ENCODE measurements at regions not wholly inside any gene's neighbourhood (a gene's known extent, or its start where the extent isn't known, plus 50 kb on each side); places are given as distances from the start of the nearest gene placed in this dataset.
"Not testable (repeated sequence)": the region's sequence is repeated elsewhere in the genome, so short reads cannot be mapped to it uniquely, and the experiment has no call there.

DNA sequence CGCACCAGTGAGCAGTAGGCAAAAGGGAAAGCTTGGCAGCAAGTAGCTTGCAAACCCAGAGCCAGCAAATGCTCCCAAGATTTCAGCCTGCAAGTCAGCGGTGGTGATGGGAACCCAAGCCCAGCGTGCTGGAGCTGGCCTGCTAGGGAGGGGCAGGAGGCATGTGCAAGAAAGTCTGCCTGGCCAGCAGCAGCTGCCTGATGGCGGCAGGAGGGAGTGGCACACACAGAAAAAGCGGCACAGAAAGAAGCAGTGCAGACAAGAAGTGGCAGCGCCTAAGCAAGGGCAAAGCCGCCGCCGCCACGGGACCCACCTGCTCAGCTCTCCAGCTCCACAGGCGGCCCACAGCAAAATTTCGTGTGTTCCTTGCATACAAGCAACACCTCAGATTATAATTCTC lies 1206.5 kb upstream of the PABPC4L start:
- no peak for DNase-seq (ENCODE audit: extremely low read depth, low read depth)
- TF ChIP-seq, protein P1, sequence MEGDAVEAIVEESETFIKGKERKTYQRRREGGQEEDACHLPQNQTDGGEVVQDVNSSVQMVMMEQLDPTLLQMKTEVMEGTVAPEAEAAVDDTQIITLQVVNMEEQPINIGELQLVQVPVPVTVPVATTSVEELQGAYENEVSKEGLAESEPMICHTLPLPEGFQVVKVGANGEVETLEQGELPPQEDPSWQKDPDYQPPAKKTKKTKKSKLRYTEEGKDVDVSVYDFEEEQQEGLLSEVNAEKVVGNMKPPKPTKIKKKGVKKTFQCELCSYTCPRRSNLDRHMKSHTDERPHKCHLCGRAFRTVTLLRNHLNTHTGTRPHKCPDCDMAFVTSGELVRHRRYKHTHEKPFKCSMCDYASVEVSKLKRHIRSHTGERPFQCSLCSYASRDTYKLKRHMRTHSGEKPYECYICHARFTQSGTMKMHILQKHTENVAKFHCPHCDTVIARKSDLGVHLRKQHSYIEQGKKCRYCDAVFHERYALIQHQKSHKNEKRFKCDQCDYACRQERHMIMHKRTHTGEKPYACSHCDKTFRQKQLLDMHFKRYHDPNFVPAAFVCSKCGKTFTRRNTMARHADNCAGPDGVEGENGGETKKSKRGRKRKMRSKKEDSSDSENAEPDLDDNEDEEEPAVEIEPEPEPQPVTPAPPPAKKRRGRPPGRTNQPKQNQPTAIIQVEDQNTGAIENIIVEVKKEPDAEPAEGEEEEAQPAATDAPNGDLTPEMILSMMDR (IDR thresholded peaks at IDR 0.05; ENCODE audit: low read depth, low read length) = no peak

DNA sequence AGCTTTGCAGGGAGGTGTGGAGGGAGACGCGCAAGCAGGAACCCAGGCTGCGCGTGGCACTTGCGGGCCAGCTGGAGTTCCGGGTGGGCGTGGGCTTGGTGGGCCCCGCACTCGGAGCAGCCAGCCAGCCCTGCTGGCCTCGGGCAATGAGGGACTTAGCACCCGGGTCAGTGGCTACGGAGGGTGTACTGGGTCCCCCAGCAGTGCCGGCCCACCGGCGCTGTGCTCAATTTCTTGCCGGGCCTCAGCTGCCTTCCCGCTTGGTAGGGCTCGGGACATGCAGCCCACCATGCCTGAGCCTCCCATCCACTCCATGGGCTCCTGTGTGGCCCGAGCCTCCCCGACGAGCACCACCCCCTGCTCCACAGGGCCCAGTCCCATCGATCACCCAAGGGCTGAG lies 1205.0 kb upstream of the PABPC4L start:
- not testable (repeated sequence) for DNase-seq (ENCODE audit: extremely low read depth, low read depth)

DNA sequence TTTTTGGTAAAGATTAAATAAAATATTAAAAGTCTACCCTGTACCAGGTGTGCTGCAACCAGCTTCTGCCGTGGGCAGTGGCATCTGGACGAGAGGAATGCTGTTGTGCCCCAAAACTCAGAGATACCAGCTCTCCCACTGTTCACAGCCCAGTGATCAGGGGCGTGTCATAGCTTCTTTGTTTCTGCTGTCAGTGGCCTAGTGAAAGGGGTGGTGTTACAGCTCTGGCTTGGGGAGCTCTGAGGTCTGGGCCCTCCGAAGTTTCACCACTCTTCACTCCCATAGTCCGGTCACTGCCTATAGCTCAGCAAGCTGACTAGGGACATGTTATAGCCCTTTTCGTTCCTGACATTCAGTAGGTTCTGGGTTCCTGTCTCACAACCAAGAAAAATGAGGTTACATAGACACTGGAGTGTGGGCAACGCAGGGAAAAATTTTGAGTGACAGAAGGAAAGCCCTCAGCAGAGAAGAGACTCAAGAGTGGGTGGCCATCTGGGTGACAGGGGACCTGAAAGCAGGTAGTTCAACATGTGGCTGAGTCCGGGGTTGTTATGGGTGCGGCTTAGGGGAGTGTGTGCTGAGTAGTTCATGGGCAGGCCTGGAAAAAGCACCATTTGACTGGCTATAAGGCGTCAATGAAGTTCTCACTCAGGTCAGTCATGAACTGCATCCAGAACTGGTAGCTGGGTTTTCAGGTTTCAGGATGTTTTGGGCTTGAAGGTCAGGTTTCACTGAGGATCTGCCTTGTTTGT lies 1184.4 kb upstream of the PABPC4L start:
- DNase-seq (ENCODE audit: extremely low read depth, low read depth) = no peak
- TF ChIP-seq, protein P1 (IDR thresholded peaks at IDR 0.05; ENCODE audit: low read depth, low read length) = no peak

DNA sequence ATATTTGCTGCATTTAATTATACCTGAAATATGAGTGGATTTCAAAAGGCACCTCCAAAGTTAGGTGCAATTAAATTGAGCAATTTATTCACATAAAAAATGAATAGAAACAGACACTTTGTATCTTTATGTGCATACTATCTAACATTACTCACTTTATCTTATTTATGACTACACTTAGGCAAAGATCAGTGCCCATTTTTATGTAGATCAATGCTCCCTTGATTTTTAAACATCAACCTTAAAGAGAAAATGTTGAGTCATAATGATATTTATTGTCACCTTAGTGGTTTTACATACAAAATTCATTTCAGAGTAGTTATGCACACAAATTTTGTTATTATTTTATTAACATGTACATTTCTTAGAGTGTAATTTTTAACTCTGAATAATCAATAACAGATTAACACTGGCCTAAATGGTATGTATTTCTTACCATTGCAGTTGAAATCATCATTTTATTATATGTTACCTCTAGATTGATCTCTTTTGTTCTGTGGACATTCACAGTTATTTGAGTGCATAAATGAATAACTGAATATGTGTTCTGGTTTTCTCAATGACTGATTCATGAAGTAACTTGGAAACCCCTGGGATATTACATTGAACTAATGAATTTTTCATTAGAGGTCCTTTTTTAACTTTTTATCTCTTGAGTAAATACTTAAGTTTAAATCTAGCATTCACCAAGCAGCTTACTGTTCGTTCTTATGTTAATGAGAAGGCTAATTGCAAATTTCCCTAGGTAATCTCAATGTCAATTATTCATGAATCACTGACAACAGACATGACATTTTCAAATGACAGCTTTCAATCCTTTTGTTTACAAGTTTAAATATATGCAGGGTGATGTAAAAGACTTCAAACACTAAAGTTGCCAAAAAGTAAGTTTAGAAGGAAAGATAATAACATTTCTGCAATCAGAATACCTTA lies 1182.0 kb upstream of the PABPC4L start:
- TF ChIP-seq, protein P1 (IDR thresholded peaks at IDR 0.05; ENCODE audit: low read depth, low read length) = no peak
- no peak for DNase-seq (ENCODE audit: extremely low read depth, low read depth)

DNA sequence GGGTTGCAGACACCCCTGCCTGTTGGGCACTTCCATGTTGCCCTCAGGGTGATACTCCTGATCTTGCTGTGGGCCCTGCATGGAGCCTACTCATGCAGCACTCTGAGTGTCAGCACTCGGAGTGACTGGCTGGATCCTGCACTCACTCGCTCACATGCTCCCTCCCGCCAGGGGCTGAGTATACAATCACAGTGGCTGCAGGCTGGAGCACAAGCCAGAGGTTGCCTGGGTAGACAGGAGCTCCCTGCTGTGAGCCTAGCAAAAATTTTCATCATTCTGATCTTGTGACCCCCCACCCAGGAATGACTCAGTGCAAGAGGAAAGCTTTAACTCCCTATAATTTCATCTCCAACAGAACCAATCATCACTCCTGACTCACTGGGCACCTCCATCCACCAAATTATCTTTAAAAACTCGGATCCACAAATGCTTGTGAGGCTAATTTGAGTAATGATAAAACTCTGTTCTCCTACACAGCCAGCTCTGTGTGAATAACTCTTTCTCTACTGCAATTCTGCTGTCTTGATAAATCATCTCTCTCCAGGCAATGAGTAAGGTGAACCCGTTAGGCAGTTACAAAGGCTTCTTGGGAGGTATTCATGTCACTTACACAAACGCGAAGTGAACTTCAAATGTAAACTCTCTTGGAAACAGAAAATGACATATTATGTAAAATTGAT lies 1180.8 kb upstream of the PABPC4L start:
- TF ChIP-seq, protein P1 (IDR thresholded peaks at IDR 0.05; ENCODE audit: low read depth, low read length) = no peak
- DNase-seq (ENCODE audit: extremely low read depth, low read depth) = no peak

DNA sequence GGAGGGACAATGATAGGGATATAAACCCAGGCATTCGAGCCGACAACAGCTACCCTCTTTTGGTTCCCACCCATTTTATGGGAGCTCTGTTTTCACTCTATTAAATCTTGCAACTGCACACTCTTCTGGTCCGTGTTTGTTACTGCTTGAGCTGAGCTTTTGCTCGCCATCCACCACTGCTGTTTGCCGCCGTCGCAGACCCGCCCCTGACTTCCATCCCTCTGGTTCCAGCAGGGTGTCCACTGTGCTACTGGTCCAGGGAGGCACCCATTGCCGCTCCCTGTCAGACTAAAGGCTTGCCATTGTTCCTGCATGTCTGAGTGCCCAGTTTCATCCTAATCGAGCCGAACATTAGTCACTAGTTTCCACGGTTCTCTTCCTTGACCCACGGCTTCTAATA lies 1170.5 kb upstream of the PABPC4L start:
- no peak for DNase-seq (ENCODE audit: extremely low read depth, low read depth)
- TF ChIP-seq, protein P1 (IDR thresholded peaks at IDR 0.05; ENCODE audit: low read depth, low read length) = no peak

DNA sequence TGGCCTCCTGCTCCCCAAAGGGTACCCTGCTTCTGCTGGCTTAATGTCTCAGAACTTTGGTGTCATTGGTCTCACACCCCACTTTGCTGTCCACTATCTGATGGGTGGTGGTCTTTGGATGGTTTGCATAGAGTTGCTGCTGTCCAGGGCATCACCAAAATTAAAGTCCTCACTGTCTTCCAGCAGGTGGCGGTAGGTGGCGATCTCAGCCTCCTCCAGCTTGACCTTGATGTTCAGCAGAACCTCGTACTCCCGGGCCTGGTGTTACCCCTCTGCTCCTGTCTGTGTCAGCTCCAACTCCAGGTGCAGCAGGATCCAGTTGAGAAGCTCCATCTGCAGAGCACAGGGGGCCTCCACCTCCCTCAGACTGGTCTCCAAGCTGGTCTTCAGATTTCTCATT lies 1169.5 kb upstream of the PABPC4L start:
- no peak for DNase-seq (ENCODE audit: extremely low read depth, low read depth)

More for the DNA sequence above, 1169.5 kb upstream of the PABPC4L start:
- TF ChIP-seq, protein P1 (IDR thresholded peaks at IDR 0.05; ENCODE audit: low read depth, low read length) = no peak

Measured in AG09319 (cell line).